OCI-LY7 (cell line): ENCODE measurements at regions not wholly inside any gene's neighbourhood (a gene's known extent, or its start where the extent isn't known, plus 50 kb on each side); places are given as distances from the start of the nearest gene placed in this dataset.

ENCODE experiments used
- EZH2phosphoT487 ChIP-seq: fragments of 200-600 bp; sonication (generic); IDR thresholded peaks from 2 replicates; pipeline ENCODE4 v1.6.1; 2018; ENCODE audit warnings: low read depth, borderline replicate concordance, mild to moderate bottlenecking, mixed run types, antibody characterized with exemption, low read length, moderate library complexity, mixed read lengths
- TF ChIP-seq, protein P1 (sequence below): fragments of 200-600 bp; sonication (generic); conservative IDR thresholded peaks from 2 replicates; pipeline ENCODE4 v1.5.1; 2014; ENCODE audit warnings: mild to moderate bottlenecking, antibody characterized with exemption, low read length, moderate library complexity, mixed read lengths

DNA sequence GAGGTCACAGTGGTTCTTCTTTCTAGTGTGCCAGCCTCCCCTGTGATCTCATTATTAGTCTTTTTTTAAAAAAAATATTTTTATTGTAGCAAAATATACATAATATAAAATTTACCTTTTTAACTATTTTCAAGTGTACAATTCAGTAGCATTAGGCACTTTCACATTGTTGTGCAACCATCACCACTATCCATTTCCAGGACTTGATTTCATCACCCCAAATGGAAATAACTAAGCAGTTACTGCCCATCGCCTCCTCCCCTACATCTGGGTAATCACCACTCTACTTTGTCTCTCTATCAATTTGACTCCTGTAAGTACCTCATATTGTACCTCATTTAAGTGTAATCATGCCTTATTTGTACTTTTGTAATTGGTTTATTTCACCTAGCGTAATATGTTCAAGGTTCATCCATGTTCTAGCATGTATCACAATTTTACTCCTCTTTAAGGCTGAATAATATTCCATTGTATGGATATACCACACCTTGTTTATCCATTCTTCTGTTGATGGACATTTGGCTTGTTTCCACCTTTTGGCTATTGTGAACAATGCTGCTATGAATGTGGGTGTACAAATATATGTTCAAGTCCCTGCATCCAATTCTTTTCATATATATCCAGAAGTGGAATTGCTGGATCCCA is 68.6 kb upstream of the FYN start:
- TF ChIP-seq, protein P1, sequence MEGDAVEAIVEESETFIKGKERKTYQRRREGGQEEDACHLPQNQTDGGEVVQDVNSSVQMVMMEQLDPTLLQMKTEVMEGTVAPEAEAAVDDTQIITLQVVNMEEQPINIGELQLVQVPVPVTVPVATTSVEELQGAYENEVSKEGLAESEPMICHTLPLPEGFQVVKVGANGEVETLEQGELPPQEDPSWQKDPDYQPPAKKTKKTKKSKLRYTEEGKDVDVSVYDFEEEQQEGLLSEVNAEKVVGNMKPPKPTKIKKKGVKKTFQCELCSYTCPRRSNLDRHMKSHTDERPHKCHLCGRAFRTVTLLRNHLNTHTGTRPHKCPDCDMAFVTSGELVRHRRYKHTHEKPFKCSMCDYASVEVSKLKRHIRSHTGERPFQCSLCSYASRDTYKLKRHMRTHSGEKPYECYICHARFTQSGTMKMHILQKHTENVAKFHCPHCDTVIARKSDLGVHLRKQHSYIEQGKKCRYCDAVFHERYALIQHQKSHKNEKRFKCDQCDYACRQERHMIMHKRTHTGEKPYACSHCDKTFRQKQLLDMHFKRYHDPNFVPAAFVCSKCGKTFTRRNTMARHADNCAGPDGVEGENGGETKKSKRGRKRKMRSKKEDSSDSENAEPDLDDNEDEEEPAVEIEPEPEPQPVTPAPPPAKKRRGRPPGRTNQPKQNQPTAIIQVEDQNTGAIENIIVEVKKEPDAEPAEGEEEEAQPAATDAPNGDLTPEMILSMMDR, result no peak
- TF ChIP-seq EZH2phosphoT487, result no peak
